Gastrocnemius medialis (tissue), 4 donors: ENCODE measurements at regions not wholly inside any gene's neighbourhood (a gene's known extent, or its start where the extent isn't known, plus 50 kb on each side); places are given as distances from the start of the nearest gene placed in this dataset.

ENCODE experiments used
- POLR2A ChIP-seq, 2 donors: fragments of 450-650 bp; IDR thresholded peaks; one replicate each; pipeline ENCODE4 v1.6.1; 2017; ENCODE audit warnings: antibody characterized with exemption in 2 of 2, mild to moderate bottlenecking in 2 of 2, moderate library complexity in 2 of 2
- TF ChIP-seq, protein P1 (sequence below), 5 experiments: fragments of 450-650 bp in 3 of 5; fragments of 200-600 bp in 2 of 5; sonication (generic) in 2 of 5; IDR thresholded peaks in 4 of 5; conservative IDR thresholded peaks in 1 of 5; 1 replicate in 4 of 5; 2 replicates in 1 of 5; pipeline ENCODE4 v1.5.1; 2016 to 2019; ENCODE audit warnings: antibody characterized with exemption in 5 of 5, mild to moderate bottlenecking in 3 of 5, moderate library complexity in 3 of 5

GRCh38 chr6:22036699-22037098 is 260.1 kb downstream of the PRL start:
- TF ChIP-seq, protein P1, sequence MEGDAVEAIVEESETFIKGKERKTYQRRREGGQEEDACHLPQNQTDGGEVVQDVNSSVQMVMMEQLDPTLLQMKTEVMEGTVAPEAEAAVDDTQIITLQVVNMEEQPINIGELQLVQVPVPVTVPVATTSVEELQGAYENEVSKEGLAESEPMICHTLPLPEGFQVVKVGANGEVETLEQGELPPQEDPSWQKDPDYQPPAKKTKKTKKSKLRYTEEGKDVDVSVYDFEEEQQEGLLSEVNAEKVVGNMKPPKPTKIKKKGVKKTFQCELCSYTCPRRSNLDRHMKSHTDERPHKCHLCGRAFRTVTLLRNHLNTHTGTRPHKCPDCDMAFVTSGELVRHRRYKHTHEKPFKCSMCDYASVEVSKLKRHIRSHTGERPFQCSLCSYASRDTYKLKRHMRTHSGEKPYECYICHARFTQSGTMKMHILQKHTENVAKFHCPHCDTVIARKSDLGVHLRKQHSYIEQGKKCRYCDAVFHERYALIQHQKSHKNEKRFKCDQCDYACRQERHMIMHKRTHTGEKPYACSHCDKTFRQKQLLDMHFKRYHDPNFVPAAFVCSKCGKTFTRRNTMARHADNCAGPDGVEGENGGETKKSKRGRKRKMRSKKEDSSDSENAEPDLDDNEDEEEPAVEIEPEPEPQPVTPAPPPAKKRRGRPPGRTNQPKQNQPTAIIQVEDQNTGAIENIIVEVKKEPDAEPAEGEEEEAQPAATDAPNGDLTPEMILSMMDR (IDR thresholded peaks at IDR 0.05 in 4 of 5, conservative IDR thresholded peaks at IDR 0.05 in 1 of 5) = no peak
- TF ChIP-seq POLR2A (IDR thresholded peaks at IDR 0.05) = no peak
